ENCODE measurements at regions not wholly inside any gene's neighbourhood (a gene's known extent, or its start where the extent isn't known, plus 50 kb on each side); places are given as distances from the start of the nearest gene placed in this dataset.

- TF ChIP-seq, protein P1, sequence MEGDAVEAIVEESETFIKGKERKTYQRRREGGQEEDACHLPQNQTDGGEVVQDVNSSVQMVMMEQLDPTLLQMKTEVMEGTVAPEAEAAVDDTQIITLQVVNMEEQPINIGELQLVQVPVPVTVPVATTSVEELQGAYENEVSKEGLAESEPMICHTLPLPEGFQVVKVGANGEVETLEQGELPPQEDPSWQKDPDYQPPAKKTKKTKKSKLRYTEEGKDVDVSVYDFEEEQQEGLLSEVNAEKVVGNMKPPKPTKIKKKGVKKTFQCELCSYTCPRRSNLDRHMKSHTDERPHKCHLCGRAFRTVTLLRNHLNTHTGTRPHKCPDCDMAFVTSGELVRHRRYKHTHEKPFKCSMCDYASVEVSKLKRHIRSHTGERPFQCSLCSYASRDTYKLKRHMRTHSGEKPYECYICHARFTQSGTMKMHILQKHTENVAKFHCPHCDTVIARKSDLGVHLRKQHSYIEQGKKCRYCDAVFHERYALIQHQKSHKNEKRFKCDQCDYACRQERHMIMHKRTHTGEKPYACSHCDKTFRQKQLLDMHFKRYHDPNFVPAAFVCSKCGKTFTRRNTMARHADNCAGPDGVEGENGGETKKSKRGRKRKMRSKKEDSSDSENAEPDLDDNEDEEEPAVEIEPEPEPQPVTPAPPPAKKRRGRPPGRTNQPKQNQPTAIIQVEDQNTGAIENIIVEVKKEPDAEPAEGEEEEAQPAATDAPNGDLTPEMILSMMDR (IDR thresholded peaks at IDR 0.05): no peak
- TF ChIP-seq POLR2A (IDR thresholded peaks at IDR 0.05): no peak
Observed at GRCh38 chr1:93770640-93771039, 89.0 kb upstream of the BCAR3 start.
